IPS-NIHi11 (cell line): ENCODE measurements at regions not wholly inside any gene's neighbourhood (a gene's known extent, or its start where the extent isn't known, plus 50 kb on each side); places are given as distances from the start of the nearest gene placed in this dataset.
"Not testable (repeated sequence)": the region's sequence is repeated elsewhere in the genome, so short reads cannot be mapped to it uniquely, and the experiment has no call there.

Source experiments
- DNase-seq: peaks from one replicate; pipeline ENCODE4 v3.0.0; 2012; ENCODE audit warnings: mixed read lengths, low spot score

DNA sequence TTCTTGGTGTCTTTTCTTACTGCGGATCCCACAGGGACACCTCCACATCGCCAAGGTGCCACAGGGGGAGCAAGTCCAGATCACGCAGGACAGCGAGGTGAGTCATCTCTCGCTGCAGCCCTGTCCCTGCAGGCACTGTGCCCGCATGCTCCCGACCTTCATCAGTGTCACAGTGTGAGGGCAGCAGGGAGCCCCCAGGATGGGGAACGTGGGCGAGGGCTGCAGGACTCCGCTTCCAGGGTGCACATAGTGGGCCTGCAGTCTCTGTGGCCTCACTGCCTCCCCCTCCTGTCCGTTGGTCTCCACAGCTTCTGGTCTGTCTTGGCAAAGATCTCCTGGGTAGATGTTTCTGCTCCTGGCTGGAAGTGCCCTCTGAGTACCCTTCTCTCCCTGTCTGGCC is 78.0 kb downstream of the NPIPB11 start:
- not testable (repeated sequence) for DNase-seq

DNA sequence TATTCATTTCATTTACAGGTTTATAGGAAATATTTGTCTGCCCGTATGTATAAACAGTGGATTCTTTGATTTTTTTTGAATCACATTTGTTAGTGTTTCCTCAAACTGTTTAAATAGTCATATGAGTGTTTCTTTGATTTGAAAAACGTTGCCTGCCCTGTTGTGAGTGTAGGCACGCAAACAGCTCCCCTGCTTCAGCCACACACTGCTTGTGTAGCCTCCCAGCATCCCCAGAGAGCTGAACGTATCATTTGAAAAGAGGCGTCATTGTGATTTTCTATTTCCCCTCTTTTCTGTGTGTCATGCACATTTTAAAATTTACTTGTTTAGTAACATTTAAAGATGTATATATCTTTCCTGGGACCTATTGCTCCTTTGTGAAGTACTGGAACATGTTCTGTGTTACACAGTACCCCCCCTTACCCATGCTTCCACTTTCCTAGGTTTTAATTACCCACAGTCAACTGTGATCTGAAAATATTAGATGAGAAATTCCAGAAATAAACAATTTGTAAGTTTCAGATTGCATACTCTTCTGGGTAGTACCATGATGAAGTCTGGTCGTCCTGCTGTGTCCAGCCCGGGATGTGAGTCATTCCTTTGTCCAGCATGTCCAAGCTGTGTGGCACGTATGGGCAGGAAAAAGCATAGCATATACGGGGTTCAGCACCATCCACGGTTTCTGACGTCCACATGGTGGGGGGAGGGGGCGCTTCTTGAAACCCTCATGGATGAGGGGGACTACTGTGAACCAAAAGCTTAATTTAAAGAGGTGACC is 78.7 kb downstream of the NPIPB11 start:
- DNase-seq: not testable (repeated sequence)

DNA sequence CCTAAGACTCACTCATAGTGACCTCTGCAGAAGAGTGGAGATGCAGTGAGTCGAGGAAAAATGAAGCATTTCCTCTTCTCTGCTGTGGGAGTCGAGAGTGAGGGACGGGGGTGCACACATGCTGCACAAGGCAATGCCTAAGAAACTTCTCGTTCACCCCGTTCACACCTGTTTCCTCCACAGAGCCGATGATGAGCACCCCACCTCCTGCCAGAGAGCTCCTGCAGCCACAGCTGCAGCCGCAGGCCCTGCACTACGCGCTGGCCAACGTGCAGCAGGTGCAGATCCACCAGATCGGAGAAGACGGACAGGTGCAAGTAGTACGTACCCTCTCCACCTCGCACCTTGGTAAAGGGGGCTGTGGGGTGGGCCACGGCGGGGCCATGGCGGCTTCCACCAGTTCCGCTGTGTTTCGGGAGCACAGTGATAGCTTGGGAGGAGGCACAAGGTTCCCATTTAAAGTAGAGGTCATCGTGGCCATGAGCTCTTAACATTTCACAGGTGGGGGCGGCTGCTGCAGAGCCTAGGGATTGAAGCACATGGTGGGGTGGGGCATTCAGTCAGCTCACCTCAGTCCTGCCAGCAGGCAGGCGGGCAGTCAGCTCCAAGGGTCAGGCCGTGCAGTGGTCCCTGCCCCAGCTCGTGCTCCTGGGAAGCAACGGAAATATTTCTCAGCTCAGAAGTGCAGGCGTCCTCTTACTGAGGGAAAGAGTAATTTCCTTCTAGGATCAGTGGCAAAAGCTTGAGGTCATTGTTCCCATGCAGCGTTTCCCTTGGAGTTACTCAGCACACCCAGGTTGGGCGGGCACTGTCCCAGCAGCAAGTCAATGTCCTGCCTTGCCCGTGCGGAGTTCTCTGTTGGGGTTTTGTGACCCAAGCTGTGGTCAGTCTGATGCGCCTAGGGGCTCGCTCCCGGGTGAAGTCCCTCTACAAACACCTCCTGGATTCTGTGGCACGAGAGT is 80.1 kb downstream of the NPIPB11 start:
- not testable (repeated sequence) for DNase-seq

DNA sequence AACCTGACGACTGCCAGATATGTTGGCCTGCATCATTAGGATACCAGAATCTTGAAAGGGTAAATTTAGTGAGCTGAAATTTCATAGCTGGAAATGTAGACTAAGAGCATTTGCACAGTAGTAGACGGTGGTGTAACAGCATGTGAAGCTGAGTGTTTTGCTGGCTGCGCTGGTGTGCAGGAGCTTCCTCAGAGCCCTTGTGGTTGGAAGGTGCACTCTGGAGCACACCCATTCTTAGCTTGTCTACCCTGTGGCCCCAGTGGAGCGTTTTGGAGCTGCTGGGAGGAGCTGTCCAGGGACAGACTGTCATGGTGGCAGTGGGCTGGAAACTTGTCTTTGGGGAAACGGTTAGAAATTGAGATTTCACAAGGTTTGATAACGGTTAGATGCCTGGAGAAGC is 82.8 kb downstream of the NPIPB11 start:
- not testable (repeated sequence) for DNase-seq

DNA sequence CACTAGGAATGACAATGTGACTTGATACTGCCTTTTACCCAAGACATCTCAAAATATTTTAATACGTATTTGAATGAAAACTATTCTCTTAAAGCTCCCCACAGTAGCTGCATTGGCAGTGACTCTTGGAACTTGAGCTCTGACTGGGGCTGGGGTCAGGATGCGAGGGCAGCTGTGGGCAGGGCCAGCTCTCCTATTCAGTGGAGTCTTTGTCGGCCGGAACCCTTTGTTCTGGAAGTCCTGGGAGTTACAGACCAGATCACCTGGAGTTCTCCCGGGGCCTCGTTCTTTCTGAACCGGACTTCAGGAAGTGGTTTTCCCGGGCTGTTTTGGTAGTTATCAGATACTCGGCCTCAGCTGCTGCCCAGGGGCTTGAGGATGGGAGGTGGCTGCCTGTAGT is 84.9 kb downstream of the NPIPB11 start:
- peak; percentile 32 for DNase-seq

DNA sequence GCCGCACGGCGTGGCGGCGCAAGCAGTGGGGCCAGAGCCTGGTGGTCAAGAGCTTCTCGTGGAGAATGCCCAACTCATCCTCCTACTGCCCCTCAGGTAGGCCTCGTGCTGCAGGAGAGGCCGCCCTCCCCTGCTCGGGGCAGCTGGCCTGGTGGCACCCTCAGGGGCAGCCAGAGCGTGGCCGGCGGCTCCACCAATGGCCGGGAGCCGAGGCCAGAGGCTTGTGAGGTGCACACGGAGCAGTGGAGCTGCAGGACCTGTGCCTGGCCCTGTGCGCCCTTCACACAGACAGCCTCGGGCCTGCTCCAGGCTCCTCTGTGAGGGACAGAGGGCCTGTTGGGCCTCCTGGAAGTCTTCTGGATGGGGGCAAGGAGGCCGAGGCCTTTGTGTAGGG is 85.5 kb downstream of the NPIPB11 start:
- DNase-seq: no peak

DNA sequence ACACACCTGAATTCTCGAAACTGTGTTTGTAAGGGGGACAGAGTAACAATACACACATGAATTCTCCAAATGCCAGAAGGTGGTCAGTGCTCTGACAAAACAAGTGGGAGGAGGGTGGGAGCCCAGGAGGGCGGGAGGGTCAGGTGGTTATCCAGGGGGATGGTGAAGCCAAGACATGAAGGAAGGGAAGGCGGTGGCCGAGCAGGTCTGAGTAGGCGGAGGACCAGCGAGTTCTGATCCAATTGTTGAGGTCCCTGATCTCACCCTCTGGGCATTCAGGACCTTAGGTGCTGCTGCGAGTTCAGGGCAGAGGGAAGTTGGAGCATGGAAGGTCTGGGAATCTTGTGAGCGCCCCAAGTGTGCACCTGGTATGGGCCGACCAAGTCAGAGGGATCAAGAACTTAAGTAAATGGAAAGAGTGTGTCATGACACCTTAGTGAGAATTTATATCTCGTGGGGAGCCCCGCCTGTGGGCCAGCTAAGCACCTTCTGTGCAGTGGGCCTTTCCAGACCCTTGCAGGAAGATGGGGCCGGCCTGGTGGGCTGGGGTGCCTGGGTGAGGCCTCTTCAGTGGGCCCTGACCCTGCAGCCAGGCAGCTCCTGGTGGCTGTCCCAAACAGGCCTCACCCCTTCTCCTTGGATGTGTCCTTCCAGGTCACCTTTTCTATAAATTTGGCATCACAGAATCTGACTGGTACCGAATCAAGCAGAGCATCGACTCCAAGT is 86.1 kb downstream of the NPIPB11 start:
- no peak for DNase-seq

DNA sequence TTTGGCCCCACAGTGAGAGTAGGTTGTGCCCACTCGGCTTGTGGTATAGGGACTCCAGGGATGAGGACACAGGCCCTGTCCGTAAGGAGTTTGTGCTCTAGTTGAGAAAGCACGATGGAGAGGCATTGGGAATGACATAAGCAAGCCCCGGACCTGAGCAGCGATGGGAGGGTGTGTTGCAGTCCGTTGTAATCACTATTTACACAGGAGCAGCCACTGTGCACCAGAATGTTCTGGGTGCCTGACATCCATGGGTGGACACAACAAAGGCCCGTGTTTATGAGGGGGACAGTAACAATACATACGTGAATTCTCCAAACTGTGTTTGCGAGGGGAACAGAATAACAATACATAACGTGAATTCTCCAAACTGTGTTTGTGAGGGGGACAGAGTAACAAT is 86.8 kb downstream of the NPIPB11 start:
- no peak for DNase-seq

DNA sequence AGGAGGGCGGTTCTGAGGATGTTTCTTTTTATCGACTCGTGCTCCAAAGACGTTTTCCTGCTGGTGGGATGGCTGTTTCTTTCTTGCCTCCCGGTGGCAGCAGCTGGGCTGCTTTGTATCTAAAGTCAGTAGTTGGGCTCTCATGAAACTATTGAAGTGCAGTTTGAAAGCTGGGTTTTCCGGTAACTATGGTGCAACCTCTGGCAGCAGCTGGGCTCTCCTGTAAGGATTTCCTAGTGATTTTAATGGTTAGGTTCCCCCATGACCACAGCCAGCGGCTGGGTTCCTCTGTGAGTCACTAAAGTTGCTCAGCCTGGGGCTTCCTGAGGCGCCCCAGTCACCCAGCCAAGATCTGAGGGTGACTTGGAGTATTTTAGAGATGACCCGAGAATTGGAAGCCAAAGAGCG is 87.9 kb downstream of the NPIPB11 start:
- not testable (repeated sequence) for DNase-seq

DNA sequence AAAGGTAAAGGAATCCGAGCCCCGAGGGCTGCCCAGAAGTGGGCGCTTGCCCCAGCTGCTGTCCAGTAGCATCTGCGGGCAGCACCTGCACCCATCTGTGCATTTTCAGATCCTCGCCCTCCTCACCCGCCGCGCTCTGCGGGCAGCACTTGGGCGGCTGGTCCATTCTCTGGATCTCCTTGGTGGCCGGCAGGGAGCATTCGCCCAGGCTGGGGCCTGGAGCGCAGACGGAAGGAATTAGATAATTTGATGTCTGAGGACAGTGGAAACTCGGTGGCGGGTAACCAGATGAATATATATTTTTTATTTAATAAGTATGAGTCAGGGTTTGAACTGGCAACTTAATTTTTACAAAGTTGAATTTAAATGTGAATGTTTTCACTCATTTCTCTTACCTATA is 88.5 kb downstream of the NPIPB11 start:
- peak; percentile 33 for DNase-seq

DNA sequence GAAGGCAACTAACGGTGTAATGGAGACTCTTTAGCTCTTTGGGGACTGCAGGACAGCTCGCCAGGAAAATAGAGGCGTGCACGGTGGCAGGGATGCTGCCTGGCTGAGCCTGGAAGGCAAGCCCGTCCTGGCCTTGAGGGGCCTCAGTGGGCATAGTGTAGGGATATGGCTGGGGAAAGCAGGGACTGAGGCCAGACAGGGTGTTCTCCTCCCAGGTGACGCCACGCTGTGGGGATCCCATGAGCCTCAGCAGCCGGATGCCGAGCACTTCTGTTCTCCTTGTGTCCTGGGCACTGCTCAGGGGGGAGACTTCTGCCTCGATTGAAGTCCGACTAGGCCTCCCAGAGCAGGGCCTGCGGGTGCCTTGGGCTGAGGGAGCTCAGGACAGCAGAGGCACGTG is 89.2 kb downstream of the NPIPB11 start:
- no peak for DNase-seq

DNA sequence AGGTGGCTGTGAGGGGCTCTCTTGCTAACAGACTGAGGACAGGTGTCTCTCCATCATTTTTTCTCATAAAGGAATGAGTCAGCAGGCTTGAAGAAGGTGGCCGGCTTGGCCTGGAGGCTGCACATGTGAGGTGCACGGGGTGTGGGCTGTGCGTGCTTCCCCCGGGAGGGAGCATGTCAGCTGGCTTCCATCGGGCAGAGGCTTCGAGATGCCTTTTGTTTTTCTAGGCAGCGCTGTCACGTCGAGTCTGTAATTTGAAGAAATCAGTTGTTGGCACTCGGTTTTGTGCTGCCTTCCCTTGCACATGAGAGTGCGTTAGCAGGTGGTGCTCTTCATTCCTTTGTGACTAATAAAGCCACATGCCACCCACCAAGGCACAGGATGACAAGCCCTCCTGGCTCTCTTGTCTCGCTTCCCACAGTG is 89.7 kb downstream of the NPIPB11 start:
- DNase-seq: no peak

DNA sequence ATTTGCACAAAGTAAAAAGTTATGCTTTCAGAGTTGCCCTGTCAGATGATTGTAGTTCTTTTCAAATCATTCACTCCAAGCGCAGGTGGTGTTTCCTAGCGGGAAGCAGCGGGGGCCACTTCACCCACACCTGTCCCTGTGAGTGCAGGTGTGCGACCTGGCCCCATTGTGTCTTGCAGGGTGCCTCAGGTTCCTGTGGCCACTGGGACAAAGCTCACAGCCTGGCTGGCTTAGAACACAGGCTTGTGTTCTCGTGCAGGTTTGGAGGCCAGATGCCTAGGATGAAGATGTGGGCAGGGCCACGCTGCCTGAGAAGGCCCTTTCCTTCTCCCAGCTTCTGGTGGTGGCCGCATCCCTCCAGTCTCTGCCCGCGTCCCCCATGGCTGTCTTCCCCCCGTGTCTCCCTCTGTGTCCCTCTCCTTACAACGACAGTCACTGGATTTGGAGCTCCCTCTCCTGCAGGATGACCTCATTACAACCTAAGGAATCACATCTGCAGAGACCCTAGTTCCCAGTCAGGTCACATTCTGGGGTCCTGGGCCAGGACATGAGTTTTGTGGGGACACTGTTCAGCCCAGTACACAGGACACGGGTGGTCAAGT is 90.5 kb downstream of the NPIPB11 start:
- DNase-seq: peak; percentile 29

DNA sequence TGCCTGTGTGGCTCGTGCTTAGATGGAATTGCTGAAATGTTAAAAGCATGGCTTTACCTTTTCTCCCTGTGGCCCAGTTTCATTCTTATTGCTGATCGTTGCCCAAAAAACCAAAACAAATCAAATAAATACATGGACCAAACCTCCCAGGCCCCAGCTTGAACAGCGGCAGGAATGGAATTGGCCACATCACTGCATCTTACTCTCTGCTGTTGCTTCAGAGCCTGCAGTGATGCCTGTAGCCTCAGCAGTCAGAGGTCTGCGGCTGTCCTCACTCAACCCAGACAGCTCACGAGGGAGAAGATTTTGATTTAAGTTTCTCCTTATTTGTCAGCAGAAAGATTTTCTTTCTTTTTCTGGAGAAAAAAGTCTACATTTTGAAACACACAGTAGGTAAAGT is 91.5 kb downstream of the NPIPB11 start:
- no peak for DNase-seq

DNA sequence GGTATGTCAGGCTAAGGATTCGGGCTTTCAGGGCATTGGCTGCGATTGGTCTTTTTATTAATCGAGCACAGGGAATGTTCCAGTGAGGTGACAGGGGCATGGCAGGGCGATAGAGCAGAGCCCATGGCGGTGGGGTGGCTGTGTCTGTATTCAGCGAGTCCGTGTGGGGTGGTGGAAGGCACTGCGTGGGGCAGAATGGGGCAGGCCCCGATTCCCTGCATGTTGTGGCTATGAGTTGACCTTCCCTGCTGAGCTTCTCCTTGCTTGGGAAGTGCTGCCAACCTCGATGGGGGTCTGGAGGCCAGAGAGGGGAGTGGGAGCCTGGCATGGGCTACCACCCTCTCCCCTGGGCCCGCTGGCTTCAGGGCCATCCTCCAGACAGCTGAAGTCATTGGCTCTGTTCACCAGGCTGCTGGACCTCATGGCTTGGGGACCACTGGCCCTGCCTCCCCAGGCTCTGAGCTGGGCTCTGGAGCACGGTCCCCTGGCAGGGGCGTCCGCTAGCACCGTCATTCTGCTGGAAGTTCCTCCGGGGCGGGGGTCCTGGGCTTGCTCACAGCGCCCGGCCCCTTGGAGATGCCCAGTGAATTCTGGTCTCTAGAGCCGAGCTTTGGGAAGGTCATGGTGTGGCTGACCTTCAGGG is 92.1 kb downstream of the NPIPB11 start:
- DNase-seq: no peak

DNA sequence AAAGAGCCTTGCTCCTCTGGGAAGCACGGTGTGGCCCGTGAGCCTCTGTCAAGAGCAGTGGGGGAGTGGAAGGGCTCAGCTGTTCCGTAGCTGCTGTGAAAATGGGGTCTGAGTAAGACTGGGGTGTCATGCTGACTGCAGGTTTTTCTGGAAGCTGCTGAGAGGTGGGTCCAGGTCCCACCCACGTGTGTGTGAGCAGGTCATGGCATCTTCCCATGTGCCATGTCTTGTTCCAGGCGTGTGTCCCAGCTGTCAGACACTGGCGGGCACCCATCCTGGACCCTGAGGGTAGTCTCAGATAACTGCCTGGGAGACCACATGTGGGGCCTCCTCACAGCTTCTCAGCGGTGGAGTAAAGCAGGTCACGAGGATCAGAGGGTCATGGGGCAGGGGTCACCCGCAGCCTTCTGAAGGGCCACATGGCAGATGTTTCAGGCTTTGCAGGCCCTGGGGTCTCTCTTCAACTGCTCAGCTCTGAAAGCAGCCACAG is 92.9 kb downstream of the NPIPB11 start:
- no peak for DNase-seq

DNA sequence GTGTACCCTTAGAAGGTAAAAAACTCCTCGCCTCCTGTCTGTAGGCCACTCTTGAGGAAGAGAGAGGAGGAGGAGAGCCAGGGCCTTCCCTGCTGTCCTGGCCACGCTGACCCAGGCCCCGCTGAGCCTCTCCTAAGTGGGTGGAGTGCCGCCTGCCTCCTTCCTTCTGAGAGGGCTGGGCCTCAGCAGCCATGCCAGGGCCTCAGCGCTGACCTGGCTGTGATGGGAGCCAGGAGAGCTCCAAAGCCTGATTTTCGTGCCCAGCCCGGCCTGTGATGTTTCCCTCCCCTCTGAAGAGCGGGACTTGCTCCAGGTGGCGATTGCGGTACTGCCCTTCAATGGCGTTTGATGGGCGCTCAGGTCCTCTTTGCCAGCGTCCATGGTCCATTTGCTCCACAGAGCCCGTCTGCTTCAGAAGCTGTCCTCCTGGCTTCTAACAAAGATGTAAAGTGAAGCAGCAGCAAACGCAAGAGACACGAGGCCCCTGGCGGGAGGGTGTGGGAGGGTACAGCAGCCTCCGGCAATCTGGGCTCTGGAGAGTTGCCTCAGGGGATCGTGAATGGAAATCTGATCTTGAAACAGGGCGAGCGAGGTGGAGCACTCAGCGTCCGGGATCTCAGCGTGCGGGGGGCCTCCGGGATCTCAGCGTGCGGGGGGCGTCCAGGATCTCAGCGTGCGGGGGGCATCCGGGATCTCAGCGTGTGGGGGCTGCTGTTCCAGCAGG is 93.5 kb downstream of the NPIPB11 start:
- DNase-seq: peak; percentile 26

DNA sequence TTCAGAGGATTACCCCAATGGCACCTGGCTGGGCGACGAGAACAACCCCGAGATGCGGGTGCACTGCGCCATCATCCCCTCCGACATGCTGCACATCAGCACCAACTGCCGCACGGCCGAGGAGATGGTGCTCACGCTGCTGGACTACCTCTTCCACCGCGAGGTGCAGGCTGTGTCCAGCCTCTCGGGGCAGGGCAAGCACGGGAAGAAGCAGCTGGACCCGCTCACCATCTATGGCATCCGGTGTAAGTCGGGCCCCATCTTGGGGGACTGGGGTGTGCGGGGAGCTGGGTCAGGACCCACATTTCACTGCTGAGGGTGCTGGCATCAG is 94.2 kb downstream of the NPIPB11 start:
- DNase-seq: not testable (repeated sequence)

DNA sequence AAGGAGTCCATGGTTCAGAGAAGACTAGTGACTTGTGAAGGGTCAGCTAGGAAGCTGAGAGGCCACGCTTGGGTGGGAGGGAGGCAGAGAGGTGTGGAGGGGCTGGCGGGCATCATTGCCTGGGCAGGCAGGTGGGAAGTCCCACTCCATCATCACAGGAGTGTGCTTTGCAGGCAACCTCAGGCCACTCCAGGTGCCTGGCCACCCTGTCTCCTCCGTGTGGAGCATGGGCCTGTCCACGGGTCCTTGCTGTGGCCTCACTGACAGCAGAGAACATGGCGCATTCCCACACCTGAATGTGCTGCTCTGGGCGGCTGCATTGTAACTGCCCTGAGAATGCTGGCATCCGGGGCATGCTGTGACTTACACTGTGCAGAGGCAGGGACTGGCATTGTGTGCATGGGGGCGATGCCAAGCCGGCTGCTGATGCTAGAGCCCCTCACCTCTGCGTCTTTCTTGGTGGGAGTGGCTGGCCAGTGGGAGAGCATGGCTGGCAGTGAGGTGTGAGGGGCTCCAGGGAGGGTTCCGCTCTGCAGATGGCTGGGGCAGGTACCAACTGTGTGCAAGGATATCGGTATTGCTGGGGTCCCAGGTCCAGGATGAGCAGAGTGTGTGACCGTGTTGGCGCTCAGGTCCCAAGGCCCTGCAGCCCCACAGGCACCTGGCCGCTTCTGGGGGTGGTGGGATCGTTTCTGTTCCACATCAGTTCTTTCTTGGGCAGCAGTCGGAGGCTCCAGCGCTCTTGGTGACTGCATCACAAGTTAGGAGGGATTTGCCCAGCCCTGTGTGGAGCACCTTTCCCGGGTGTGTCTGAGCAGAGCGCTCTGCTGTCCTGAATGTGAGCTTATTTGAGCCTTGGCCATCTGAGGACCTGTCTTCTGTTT is 94.8 kb downstream of the NPIPB11 start:
- DNase-seq: no peak

DNA sequence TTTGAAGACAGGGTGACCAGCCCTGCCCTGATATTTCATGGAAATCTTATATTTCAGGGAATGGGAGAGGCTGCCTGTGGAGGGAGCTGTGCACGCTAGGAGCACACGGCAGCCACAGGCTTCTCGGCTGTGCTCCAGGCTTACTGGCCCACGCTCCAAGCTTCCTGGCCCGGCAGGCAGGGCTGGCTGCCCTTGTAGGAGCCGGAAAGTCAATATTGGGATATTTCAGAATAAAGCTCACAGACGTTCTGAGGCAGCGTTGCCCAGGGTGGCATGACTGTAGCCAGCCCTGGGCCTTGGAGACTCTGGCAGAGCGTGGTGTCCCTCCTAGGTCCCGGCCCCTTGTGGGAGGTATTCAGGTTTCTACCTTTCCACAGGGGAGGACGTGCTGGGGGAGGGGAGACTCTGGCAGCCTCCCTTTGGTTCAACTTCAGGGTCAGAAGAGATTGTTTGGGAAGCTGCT is 95.6 kb downstream of the NPIPB11 start:
- no peak for DNase-seq
